Astrocyte (in vitro differentiated cells and primary cell): ENCODE measurements at regions not wholly inside any gene's neighbourhood (a gene's known extent, or its start where the extent isn't known, plus 50 kb on each side); places are given as distances from the start of the nearest gene placed in this dataset.

Experiments
- DNase-seq: peaks from one replicate; pipeline ENCODE4 v3.0.0-alpha.2; 2010; ENCODE audit warnings: low read depth
- FAIRE-seq: peaks from 2 replicates; lab custom pipeline; 2011; peaks lifted over from hg19 to GRCh38; lab: Jason Lieb, UNC
- H2AFZ ChIP-seq: 2 replicates; pipeline ENCODE4 v1.6.0; 2012; ENCODE audit warnings: low read depth, low read length, inconsistent platforms
- H3K27ac ChIP-seq: 2 replicates; pipeline ENCODE4 v1.5.1; 2011; ENCODE audit warnings: low read depth, low read length, inconsistent platforms
- H3K27me3 ChIP-seq: 2 replicates; pipeline ENCODE4 v1.6.0; 2011; ENCODE audit warnings: low read length, inconsistent platforms; ENCODE audit not compliant: insufficient read depth
- H3K36me3 ChIP-seq: 2 replicates; pipeline ENCODE4 v1.5.1; 2011; ENCODE audit warnings: low read length, inconsistent platforms; ENCODE audit not compliant: insufficient read depth
- H3K4me1 ChIP-seq: 2 replicates; pipeline ENCODE4 v1.5.1; 2011; ENCODE audit warnings: low read length, inconsistent platforms; ENCODE audit not compliant: insufficient read depth
- H3K4me2 ChIP-seq: 2 replicates; pipeline ENCODE4 v1.6.0; 2012; ENCODE audit warnings: low read length, inconsistent platforms
- H3K4me3 ChIP-seq: 2 replicates; pipeline ENCODE4 v1.5.1; 2011; ENCODE audit warnings: low read depth, mild to moderate bottlenecking, low read length, inconsistent platforms; ENCODE audit not compliant: insufficient read depth
- H3K79me2 ChIP-seq: 2 replicates; pipeline ENCODE4 v1.6.0; 2012; ENCODE audit warnings: mild to moderate bottlenecking, low read length, inconsistent platforms; ENCODE audit not compliant: insufficient read depth
- H3K9ac ChIP-seq: 2 replicates; pipeline ENCODE4 v1.6.0; 2012; ENCODE audit warnings: mild to moderate bottlenecking, low read length, inconsistent platforms
- H3K9me3 ChIP-seq: 2 replicates; pipeline ENCODE4 v1.5.1; 2012; ENCODE audit warnings: low read depth, mild to moderate bottlenecking, low read length, inconsistent platforms; ENCODE audit not compliant: insufficient read depth
- H4K20me1 ChIP-seq: 2 replicates; pipeline ENCODE4 v1.6.0; 2012; ENCODE audit warnings: low read length, inconsistent platforms; ENCODE audit not compliant: insufficient read depth
- H3K27ac Mint-ChIP-seq: one replicate; pipeline ENCODE4 v1.8.0; 2021; ENCODE audit warnings: mild to moderate bottlenecking, mixed read lengths; ENCODE audit not compliant: unreplicated experiment
- H3K27me3 Mint-ChIP-seq: one replicate; pipeline ENCODE4 v1.8.0; 2021; ENCODE audit warnings: low read depth, mixed read lengths; ENCODE audit not compliant: unreplicated experiment
- H3K36me3 Mint-ChIP-seq: one replicate; pipeline ENCODE4 v1.8.0; 2021; ENCODE audit warnings: low read depth, mixed read lengths; ENCODE audit not compliant: unreplicated experiment
- H3K4me1 Mint-ChIP-seq: one replicate; pipeline ENCODE4 v1.8.0; 2021; ENCODE audit warnings: low read depth, mixed read lengths; ENCODE audit not compliant: unreplicated experiment
- H3K4me3 Mint-ChIP-seq: one replicate; pipeline ENCODE4 v1.8.0; 2021; ENCODE audit warnings: mild to moderate bottlenecking, moderate library complexity, mixed read lengths; ENCODE audit not compliant: unreplicated experiment
- H3K9me3 Mint-ChIP-seq: one replicate; pipeline ENCODE4 v1.8.0; 2021; ENCODE audit warnings: mild to moderate bottlenecking, mixed read lengths; ENCODE audit not compliant: unreplicated experiment
- EZH2 ChIP-seq: IDR thresholded peaks from 2 replicates; pipeline ENCODE4 v1.6.1; 2012; ENCODE audit warnings: mild to moderate bottlenecking, low read length, inconsistent platforms; ENCODE audit not compliant: insufficient read depth
- TF ChIP-seq, protein P1 (sequence below): IDR thresholded peaks from 2 replicates; pipeline ENCODE4 v1.5.1; 2011; ENCODE audit warnings: low read depth, mild to moderate bottlenecking, inconsistent platforms, low read length, moderate library complexity; ENCODE audit not compliant: insufficient read depth

DNA sequence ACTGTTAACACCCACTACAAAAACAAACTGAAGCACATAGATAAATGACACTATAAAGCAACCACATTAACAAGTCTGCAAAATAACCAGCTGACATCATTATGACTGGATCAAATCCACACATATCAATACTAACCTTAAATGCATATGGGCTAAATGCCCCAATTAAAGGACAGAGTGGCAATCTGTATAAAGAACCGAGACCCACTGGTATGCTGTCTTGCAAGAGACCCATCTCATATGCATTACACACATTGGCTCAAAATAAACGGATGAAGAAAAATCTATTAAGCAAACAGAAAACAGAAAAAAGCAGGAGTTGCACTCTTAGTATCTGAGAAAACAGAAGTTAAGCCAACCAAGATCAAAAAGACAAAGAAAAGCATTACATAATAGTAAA, 1375.4 kb downstream of the ZPLD1 start:
- H2AFZ ChIP-seq = no peak overlapping the region
- FAIRE-seq (no peak), DNase-seq (no peak)
- no peak overlapping the region for H3K27ac ChIP-seq
- no peak overlapping the region for H3K9ac ChIP-seq
- no peak overlapping the region for H3K4me2 ChIP-seq
- no peaks in the 10 kb centered on the region for H3K4me1 ChIP-seq
- Mint-ChIP-seq H3K9me3 (peaks cover 7% of the 10 kb centered on the region), H3K36me3 (no peaks in the 10 kb centered on the region), H3K27me3 (no peaks in the 10 kb centered on the region), H3K4me3 (no peak overlapping the region), H3K4me1 (no peaks in the 10 kb centered on the region), H3K27ac (no peak overlapping the region)
- H3K9me3 ChIP-seq = no peaks in the 10 kb centered on the region
- H3K36me3 ChIP-seq = no peaks in the 10 kb centered on the region
- H3K4me3 ChIP-seq = no peak overlapping the region
- no peaks in the 10 kb centered on the region for H3K27me3 ChIP-seq
- TF ChIP-seq EZH2 = no peak
- TF ChIP-seq, protein P1, sequence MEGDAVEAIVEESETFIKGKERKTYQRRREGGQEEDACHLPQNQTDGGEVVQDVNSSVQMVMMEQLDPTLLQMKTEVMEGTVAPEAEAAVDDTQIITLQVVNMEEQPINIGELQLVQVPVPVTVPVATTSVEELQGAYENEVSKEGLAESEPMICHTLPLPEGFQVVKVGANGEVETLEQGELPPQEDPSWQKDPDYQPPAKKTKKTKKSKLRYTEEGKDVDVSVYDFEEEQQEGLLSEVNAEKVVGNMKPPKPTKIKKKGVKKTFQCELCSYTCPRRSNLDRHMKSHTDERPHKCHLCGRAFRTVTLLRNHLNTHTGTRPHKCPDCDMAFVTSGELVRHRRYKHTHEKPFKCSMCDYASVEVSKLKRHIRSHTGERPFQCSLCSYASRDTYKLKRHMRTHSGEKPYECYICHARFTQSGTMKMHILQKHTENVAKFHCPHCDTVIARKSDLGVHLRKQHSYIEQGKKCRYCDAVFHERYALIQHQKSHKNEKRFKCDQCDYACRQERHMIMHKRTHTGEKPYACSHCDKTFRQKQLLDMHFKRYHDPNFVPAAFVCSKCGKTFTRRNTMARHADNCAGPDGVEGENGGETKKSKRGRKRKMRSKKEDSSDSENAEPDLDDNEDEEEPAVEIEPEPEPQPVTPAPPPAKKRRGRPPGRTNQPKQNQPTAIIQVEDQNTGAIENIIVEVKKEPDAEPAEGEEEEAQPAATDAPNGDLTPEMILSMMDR = no peak
- no peaks in the 10 kb centered on the region for H4K20me1 ChIP-seq
- no peaks in the 10 kb centered on the region for H3K79me2 ChIP-seq

DNA sequence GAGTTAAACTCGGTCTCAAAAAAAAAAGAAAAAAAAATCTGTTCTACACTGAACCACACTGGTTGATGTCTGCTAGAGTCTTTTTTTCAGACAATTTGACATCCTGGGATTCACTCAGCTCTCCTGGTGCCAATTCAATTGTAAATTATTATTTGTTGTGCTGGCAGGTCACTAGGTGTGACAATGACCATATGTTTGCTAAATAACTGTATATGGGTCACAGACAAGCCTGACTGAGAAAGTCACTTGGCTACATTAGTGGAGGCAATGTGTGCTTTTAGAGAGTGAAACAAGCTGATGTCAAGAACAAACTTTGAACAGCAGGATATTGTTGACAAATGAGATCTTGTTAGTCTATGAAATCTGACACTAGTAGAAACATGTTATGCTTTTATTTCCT, 1379.1 kb downstream of the ZPLD1 start:
- Histone ChIP-seq H3K27me3 (no peaks in the 10 kb centered on the region), H3K36me3 (no peaks in the 10 kb centered on the region), H3K27ac (no peak overlapping the region), H4K20me1 (no peaks in the 10 kb centered on the region), H3K4me1 (no peaks in the 10 kb centered on the region), H3K4me2 (no peak overlapping the region), H2AFZ (no peak overlapping the region), H3K9ac (no peak overlapping the region), H3K4me3 (no peak overlapping the region), H3K79me2 (no peaks in the 10 kb centered on the region), H3K9me3 (no peaks in the 10 kb centered on the region)
- H3K9me3 Mint-ChIP-seq = no peaks in the 10 kb centered on the region
- TF ChIP-seq EZH2 = no peak
- TF ChIP-seq, protein P1 = no peak
- no peaks in the 10 kb centered on the region for H3K27me3 Mint-ChIP-seq
- no peak overlapping the region for H3K27ac Mint-ChIP-seq
- no peaks in the 10 kb centered on the region for H3K36me3 Mint-ChIP-seq
- no peak for DNase-seq
- no peak for FAIRE-seq
- H3K4me3 Mint-ChIP-seq = no peak overlapping the region
- H3K4me1 Mint-ChIP-seq = no peaks in the 10 kb centered on the region

DNA sequence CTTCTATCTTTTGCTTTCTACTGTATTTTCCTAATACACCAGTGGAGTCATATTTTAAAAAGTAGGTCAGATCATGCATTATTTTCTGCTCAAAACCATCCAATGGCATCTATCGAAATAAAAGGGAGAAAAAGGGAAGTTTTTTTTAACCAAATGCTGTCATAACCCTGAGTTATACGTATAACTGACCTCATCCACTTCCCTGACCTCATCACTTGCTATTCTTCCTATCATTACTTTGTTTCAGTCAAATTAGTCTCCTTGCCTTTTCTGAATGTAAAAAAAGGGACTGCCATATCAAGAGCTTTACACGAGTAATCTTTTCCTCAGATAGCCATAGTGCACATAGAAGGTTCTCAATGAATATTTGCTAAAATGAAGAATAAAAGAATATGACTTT, 1383.6 kb downstream of the ZPLD1 start:
- H3K27ac ChIP-seq = no peak overlapping the region
- H3K4me1 ChIP-seq = no peaks in the 10 kb centered on the region
- no peak overlapping the region for H3K4me3 ChIP-seq
- no peak overlapping the region for H2AFZ ChIP-seq
- H3K9me3 Mint-ChIP-seq = no peaks in the 10 kb centered on the region
- H3K9me3 ChIP-seq = no peaks in the 10 kb centered on the region
- no peak for FAIRE-seq
- no peaks in the 10 kb centered on the region for H3K36me3 ChIP-seq
- H3K27me3 Mint-ChIP-seq = no peaks in the 10 kb centered on the region
- H3K36me3 Mint-ChIP-seq = no peaks in the 10 kb centered on the region
- H4K20me1 ChIP-seq = no peaks in the 10 kb centered on the region
- H3K27ac Mint-ChIP-seq = no peak overlapping the region
- H3K79me2 ChIP-seq = no peaks in the 10 kb centered on the region
- no peak overlapping the region for H3K4me3 Mint-ChIP-seq
- no peak overlapping the region for H3K4me2 ChIP-seq
- H3K9ac ChIP-seq = no peak overlapping the region
- H3K4me1 Mint-ChIP-seq = no peaks in the 10 kb centered on the region
- TF ChIP-seq, protein P1 = no peak
- TF ChIP-seq EZH2 = no peak
- H3K27me3 ChIP-seq = no peaks in the 10 kb centered on the region
- no peak for DNase-seq
